DND-41 (cell line): ENCODE measurements at regions not wholly inside any gene's neighbourhood (a gene's known extent, or its start where the extent isn't known, plus 50 kb on each side); places are given as distances from the start of the nearest gene placed in this dataset.

Experiments used
- ATAC-seq: fragments of 200-7000 bp; cut with Tn5 transposase; 3 replicates; pipeline ENCODE4 v1.9.1; 2021; ENCODE audit warnings: low read depth; ENCODE audit not compliant: insufficient read depth
- DNase-seq: peaks from one replicate; pipeline ENCODE4 v3.0.0-alpha.2; 2020
- H2AFZ ChIP-seq: 2 replicates; pipeline ENCODE4 v1.6.0; 2012; ENCODE audit warnings: low read depth, low read length
- H3K27ac ChIP-seq: 2 replicates; pipeline ENCODE4 v1.5.1; 2012; ENCODE audit warnings: low read length, inconsistent platforms
- H3K27me3 ChIP-seq: fragments of 200-600 bp; sonication (generic); 2 replicates; pipeline ENCODE4 v1.6.0; 2012; ENCODE audit warnings: low read length, mild to moderate bottlenecking, inconsistent platforms; ENCODE audit not compliant: insufficient read depth, poor library complexity
- H3K36me3 ChIP-seq: 2 replicates; pipeline ENCODE4 v1.5.1; 2012; ENCODE audit warnings: low read length, inconsistent platforms; ENCODE audit not compliant: insufficient read depth
- H3K4me1 ChIP-seq: 2 replicates; pipeline ENCODE4 v1.5.1; 2012; ENCODE audit warnings: mild to moderate bottlenecking, low read length; ENCODE audit not compliant: insufficient read depth
- H3K4me2 ChIP-seq: 2 replicates; pipeline ENCODE4 v1.6.0; 2012; ENCODE audit warnings: mild to moderate bottlenecking, moderate library complexity, low read length, inconsistent platforms; ENCODE audit not compliant: insufficient read depth
- H3K4me3 ChIP-seq, 2 experiments: fragments of 200-600 bp in 1 of 2; shearing (Covaris generic) in 1 of 2; 2 replicates each; pipeline ENCODE4 v1.5.1; 2012 to 2016; ENCODE audit warnings: inconsistent platforms in 2 of 2, low read length in 2 of 2, mild to moderate bottlenecking in 2 of 2, low read depth in 1 of 2, moderate library complexity in 1 of 2
- H3K79me2 ChIP-seq: 2 replicates; pipeline ENCODE4 v1.6.0; 2012; ENCODE audit warnings: low read length, inconsistent platforms; ENCODE audit not compliant: insufficient read depth
- H3K9ac ChIP-seq: 2 replicates; pipeline ENCODE4 v1.6.0; 2012; ENCODE audit warnings: low read depth, mild to moderate bottlenecking, inconsistent platforms, low read length, moderate library complexity
- H3K9me3 ChIP-seq: 2 replicates; pipeline ENCODE4 v1.5.1; 2012; ENCODE audit warnings: low read length, moderate library complexity, mild to moderate bottlenecking, inconsistent platforms; ENCODE audit not compliant: insufficient read depth, severe bottlenecking
- H4K20me1 ChIP-seq: 2 replicates; pipeline ENCODE4 v1.6.0; 2012; ENCODE audit warnings: low read length; ENCODE audit not compliant: insufficient read depth
- CTCF ChIP-seq: IDR thresholded peaks from 2 replicates; pipeline ENCODE4 v1.5.1; 2012; ENCODE audit warnings: borderline replicate concordance, low read length, moderate library complexity, mild to moderate bottlenecking; ENCODE audit not compliant: poor library complexity, severe bottlenecking; ENCODE audit errors: extremely low read depth
- EZH2 ChIP-seq: IDR thresholded peaks from 3 replicates; pipeline ENCODE4 v1.6.1; 2012; ENCODE audit warnings: borderline replicate concordance, low read depth, mild to moderate bottlenecking, moderate library complexity, low read length, inconsistent platforms; ENCODE audit not compliant: severe bottlenecking

- DNase-seq (no peak), ATAC-seq (no peak)
- no peaks in the 10 kb centered on the region for H3K27me3 ChIP-seq
- no peaks in the 10 kb centered on the region for H3K79me2 ChIP-seq
- H3K9me3 ChIP-seq: no peaks in the 10 kb centered on the region
- no peaks in the 10 kb centered on the region for H3K4me1 ChIP-seq
- H3K27ac ChIP-seq: no peak overlapping the region
- H3K4me3 ChIP-seq: no peak overlapping the region
- no peak overlapping the region for H3K4me2 ChIP-seq
- TF ChIP-seq EZH2 (no peak), CTCF (no peak)
- no peaks in the 10 kb centered on the region for H3K36me3 ChIP-seq
- H2AFZ ChIP-seq: no peak overlapping the region
- no peak overlapping the region for H3K9ac ChIP-seq
- no peaks in the 10 kb centered on the region for H4K20me1 ChIP-seq
These were observed 724.2 kb upstream of the CDH8 start for GRCh38 chr16:62760398-62760797.

GRCh38 chr16:62755938-62756337 lies 719.7 kb upstream of the CDH8 start:
- H3K9me3 ChIP-seq: no peaks in the 10 kb centered on the region
- no peak overlapping the region for H3K4me2 ChIP-seq
- H3K27ac ChIP-seq: no peak overlapping the region
- no peaks in the 10 kb centered on the region for H4K20me1 ChIP-seq
- H3K9ac ChIP-seq: no peak overlapping the region
- no peaks in the 10 kb centered on the region for H3K27me3 ChIP-seq
- H2AFZ ChIP-seq: no peak overlapping the region
- DNase-seq (no peak), ATAC-seq (no peak)
- TF ChIP-seq EZH2 (no peak), CTCF (no peak)
- no peaks in the 10 kb centered on the region for H3K79me2 ChIP-seq
- no peaks in the 10 kb centered on the region for H3K36me3 ChIP-seq
- H3K4me1 ChIP-seq: no peaks in the 10 kb centered on the region
- no peak overlapping the region for H3K4me3 ChIP-seq

- no peak overlapping the region for H3K4me2 ChIP-seq
- H3K36me3 ChIP-seq: no peaks in the 10 kb centered on the region
- DNase-seq (no peak), ATAC-seq (no peak)
- H3K4me1 ChIP-seq: no peaks in the 10 kb centered on the region
- no peaks in the 10 kb centered on the region for H4K20me1 ChIP-seq
- no peak for TF ChIP-seq EZH2
- TF ChIP-seq CTCF: no peak
- no peak overlapping the region for H3K9ac ChIP-seq
- no peak overlapping the region for H2AFZ ChIP-seq
- H3K27ac ChIP-seq: no peak overlapping the region
- no peak overlapping the region for H3K4me3 ChIP-seq
- no peaks in the 10 kb centered on the region for H3K27me3 ChIP-seq
- H3K9me3 ChIP-seq: no peaks in the 10 kb centered on the region
- H3K79me2 ChIP-seq: no peaks in the 10 kb centered on the region
These were observed 716.6 kb upstream of the CDH8 start for GRCh38 chr16:62752854-62753253.

- Histone ChIP-seq H3K79me2 (no peaks in the 10 kb centered on the region), H3K4me1 (no peaks in the 10 kb centered on the region), H2AFZ (no peak overlapping the region), H3K36me3 (no peaks in the 10 kb centered on the region), H3K9me3 (no peaks in the 10 kb centered on the region), H3K4me3 (no peak overlapping the region), H3K4me2 (no peak overlapping the region), H3K27ac (no peak overlapping the region), H4K20me1 (no peaks in the 10 kb centered on the region), H3K9ac (no peak overlapping the region), H3K27me3 (no peaks in the 10 kb centered on the region)
- no peak for DNase-seq
- no peak for ATAC-seq
- TF ChIP-seq CTCF: no peak
- TF ChIP-seq EZH2: no peak
These were observed 715.0 kb upstream of the CDH8 start for GRCh38 chr16:62751218-62751617.
